ENCODE measurements at regions not wholly inside any gene's neighbourhood (a gene's known extent, or its start where the extent isn't known, plus 50 kb on each side); places are given as distances from the start of the nearest gene placed in this dataset.
A peak's percentile ranks its signal among the peaks of the same experiment; 100 is the strongest.

DNA sequence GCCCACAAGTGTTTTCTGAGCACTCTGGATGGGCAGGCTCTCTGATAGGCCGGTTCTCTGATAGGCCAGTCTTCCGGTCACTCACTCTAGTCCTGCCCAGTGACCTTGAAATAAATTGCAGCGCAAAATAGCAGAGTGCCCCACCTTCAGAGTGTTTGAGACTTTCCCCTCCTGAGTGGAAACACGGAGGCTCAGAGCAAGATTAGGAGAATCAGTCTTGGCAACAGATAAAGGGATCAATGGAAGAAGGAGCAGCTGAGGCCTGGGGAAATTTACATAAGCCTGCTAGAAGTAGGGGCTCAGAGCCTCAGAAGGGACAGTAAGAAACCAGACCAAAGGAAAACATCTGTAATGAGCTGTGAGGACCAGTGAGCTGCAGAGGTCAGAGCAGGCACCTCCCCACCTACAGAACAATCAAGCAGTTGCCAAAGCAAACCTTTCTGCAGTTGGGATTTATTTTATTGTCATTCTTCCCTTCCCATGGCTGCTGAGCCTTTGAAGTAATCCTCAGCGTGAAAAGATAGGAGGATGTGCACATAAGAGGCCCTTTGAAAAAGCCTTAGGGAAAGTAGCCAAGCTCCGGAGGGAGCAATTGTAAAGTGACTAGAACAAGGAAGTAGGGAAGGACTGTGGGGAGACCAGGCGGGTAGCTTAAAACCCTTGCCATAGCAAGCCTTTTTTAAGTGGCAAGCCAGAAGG is 89.1 kb upstream of the TSPAN5 start:
- no peak overlapping the region for H3K4me3 ChIP-seq
- 0 to 76% (median 55%) methylated on average over 1 to 5 of the region's 7 CpGs; no CpG with 5 or more reads in 2 of the 10 experiments for WGBS, 10 experiments
- peak in 6 of 8 experiments; percentile 57 to 77 (median 68) for ATAC-seq (replicated peaks in 6 of 8)
- in situ Hi-C loops (cut with MboI; ENCODE audit: low pct_unique_long_range_greater_than_20kb in 2 of 9, low sequenced_read_pairs in 9 of 9, unreplicated experiment in 9 of 9) = loop anchor here in 1 of 9 experiments (25.0 kb wide), 1 partner anchor 315 kb away; no protein-coding TSS in a partner anchor
- no peak overlapping the region for H3K27ac ChIP-seq
- H3K4me1 ChIP-seq (replicated peaks in 1 of 2) = peaks cover 10 to 11% of the 10 kb centered on the region in 2 donors

DNA sequence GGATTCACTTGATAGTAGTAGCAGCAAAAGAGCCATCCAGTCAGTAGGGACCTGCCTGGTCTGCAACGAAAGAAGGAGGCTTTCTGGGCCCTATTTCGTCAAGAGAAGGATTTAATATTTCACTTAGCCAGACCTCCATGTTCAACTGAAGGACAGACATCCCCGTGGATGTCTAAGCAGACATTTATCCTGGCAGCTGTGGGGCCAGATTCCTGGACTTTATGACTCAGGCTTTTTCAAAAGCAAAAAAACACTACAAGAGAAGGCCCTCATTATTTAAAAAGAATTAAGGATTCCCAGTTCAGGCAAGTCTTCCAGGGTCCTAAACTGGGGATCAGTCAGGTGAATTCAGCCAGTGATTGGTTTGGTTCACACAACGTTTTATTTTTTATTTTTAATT is 88.5 kb upstream of the TSPAN5 start:
- Histone ChIP-seq H3K4me3 (no peak overlapping the region), H3K4me1 (replicated peaks in 1 of 2) (peaks cover 10 to 11% of the 10 kb centered on the region in 2 donors), H3K27ac (no peak overlapping the region)
- 10 to 75% (median 68%) methylated on average over 1 to 4 of the region's 4 CpGs; no CpG with 5 or more reads in 2 of the 10 experiments for WGBS, 10 experiments
- in situ Hi-C loops (cut with MboI; ENCODE audit: low pct_unique_long_range_greater_than_20kb in 2 of 9, low sequenced_read_pairs in 9 of 9, unreplicated experiment in 9 of 9) = loop anchor here in 1 of 9 experiments (25.0 kb wide), 1 partner anchor 315 kb away; no protein-coding TSS in a partner anchor
- no peak for ATAC-seq (replicated peaks in 6 of 8)

DNA sequence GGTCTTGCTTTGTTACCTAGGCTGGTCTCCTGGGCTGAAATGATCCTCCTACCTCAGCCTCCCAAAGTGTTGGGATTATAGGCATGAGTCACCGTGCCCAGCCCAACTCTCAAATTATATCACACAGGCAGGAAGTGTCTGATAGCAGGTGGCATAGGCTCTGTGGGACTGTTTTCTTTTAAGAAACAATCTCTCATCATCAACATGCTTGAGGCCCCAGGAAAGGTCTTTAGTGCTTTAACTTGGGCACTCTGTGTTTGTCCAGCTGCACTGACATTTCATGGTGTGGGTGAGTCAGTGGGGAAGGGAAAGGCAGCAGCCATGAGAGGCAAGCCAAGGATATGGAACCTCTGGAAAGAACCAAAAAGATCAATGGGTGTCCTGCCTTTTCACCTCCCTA is 88.1 kb upstream of the TSPAN5 start:
- ATAC-seq (replicated peaks in 6 of 8) = peak in 1 of 8 experiments; percentile 23
- in situ Hi-C loops (cut with MboI; ENCODE audit: low pct_unique_long_range_greater_than_20kb in 2 of 9, low sequenced_read_pairs in 9 of 9, unreplicated experiment in 9 of 9) = loop anchor here in 1 of 9 experiments (25.0 kb wide), 1 partner anchor 316 kb away; no protein-coding TSS in a partner anchor
- Histone ChIP-seq H3K4me3 (no peak overlapping the region), H3K4me1 (replicated peaks in 1 of 2) (peaks cover 10 to 11% of the 10 kb centered on the region in 2 donors), H3K27ac (no peak overlapping the region)
- WGBS, 10 experiments = 80% methylated on average over 1 of the region's 1 CpG; no CpG with 5 or more reads in 8 of the 10 experiments

DNA sequence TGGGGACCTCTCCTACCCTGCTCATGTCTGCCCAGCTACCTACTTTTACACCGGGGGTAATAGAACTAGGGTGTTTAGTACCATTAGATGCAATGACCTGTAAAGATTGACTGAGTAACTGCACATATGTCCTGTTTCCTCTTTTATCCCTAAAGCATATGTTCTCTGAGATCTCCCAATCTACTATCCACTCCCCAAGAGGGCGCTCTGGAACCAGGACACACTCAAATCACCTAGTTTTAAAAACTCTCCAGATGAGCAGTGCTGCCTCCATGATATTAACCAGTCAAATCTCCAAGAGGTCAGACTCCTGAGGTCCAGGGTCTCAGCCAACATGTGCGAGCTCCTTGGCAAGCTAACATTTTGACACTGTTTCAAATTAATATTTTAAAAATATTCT is 87.0 kb upstream of the TSPAN5 start:
- Histone ChIP-seq H3K4me3 (no peak overlapping the region), H3K27ac (no peak overlapping the region), H3K4me1 (replicated peaks in 1 of 2) (peaks cover 10 to 11% of the 10 kb centered on the region in 2 donors)
- in situ Hi-C loops (cut with MboI; ENCODE audit: low pct_unique_long_range_greater_than_20kb in 2 of 9, low sequenced_read_pairs in 9 of 9, unreplicated experiment in 9 of 9) = loop anchor here in 1 of 9 experiments (25.0 kb wide), 1 partner anchor 317 kb away; no protein-coding TSS in a partner anchor
- WGBS, 10 experiments = 0 to 100% (median 46%) methylated on average over 1 to 3 of the region's 3 CpGs; no CpG with 5 or more reads in 3 of the 10 experiments
- peak in 2 of 8 experiments; percentile 33 to 72 for ATAC-seq (replicated peaks in 6 of 8)

DNA sequence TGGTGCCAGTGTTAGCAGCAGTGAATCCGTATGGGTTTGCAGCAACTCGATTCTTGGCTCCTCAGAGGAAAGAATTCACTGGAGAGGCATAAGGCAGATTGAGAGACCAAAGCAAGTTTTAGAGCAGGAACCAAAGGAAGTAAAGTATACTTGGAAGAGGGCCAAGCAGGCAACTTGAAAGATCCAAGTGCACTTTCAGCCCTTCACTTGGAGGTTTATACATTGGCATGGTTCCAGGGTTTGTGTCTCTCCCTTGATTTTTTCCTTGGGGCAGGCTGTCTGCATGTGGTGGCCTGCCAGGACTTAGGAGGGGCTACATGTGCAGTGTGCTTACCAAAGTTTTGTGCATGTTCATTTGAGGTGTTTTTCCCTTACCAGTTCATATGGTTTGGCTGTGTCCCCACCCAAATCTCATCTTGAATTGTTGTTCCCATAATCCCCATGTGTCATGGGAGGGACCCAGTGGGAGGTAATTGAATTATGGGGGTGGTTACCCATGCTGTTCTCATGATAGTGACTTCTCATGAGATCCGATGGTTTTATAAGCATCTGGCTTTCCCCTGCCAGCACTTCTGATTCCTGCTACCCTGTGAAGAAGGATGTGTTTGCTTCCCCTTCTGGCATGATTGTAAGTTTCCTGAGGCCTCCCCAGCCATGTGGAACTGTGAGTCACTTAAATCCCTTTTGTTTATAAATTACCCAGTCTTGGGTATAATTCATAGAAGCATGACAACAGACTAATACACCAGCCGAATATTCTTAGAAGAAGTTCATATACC is 86.2 kb upstream of the TSPAN5 start:
- 0 to 100% (median 90%) methylated on average over 1 to 3 of the region's 4 CpGs; no CpG with 5 or more reads in 4 of the 10 experiments for WGBS, 10 experiments
- Histone ChIP-seq H3K27ac (no peak overlapping the region), H3K4me3 (no peak overlapping the region), H3K4me1 (replicated peaks in 1 of 2) (peaks cover 10 to 11% of the 10 kb centered on the region in 2 donors)
- ATAC-seq (replicated peaks in 6 of 8) = peak in 1 of 8 experiments; percentile 50
- in situ Hi-C loops (cut with MboI; ENCODE audit: low pct_unique_long_range_greater_than_20kb in 2 of 9, low sequenced_read_pairs in 9 of 9, unreplicated experiment in 9 of 9) = loop anchor here in 1 of 9 experiments (25.0 kb wide), 1 partner anchor 318 kb away; no protein-coding TSS in a partner anchor

DNA sequence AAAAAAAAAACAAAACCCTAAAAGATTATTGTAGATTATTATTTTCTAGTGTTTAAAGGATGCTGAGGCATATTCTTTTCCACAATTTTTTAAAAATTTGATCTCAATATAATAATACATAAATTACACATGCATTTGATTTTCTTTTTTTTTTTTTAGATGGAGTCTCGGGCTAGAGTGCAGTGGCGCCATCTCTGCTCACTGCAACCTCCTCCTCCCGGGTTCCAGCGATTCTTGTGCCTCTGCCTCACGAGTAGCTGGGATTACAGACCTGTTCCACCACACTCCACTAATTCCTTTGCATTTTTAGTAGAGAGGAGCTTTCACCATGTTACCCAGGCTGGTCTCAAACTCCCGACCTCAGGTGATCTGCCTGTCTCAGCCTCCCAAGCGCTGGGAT is 83.5 kb upstream of the TSPAN5 start:
- peaks cover 1 to 2% of the 10 kb centered on the region in 2 donors for H3K4me1 ChIP-seq (replicated peaks in 1 of 2)
- H3K4me3 ChIP-seq = no peak overlapping the region
- ATAC-seq (replicated peaks in 6 of 8) = no peak
- in situ Hi-C loops (cut with MboI; ENCODE audit: low pct_unique_long_range_greater_than_20kb in 2 of 9, low sequenced_read_pairs in 9 of 9, unreplicated experiment in 9 of 9) = loop anchor here in 1 of 9 experiments (25.0 kb wide), 1 partner anchor 320 kb away; no protein-coding TSS in a partner anchor
- no peak overlapping the region for H3K27ac ChIP-seq
- WGBS, 10 experiments = 43 to 93% (median 71%) methylated on average over 3 to 7 of the region's 7 CpGs; no CpG with 5 or more reads in 2 of the 10 experiments

DNA sequence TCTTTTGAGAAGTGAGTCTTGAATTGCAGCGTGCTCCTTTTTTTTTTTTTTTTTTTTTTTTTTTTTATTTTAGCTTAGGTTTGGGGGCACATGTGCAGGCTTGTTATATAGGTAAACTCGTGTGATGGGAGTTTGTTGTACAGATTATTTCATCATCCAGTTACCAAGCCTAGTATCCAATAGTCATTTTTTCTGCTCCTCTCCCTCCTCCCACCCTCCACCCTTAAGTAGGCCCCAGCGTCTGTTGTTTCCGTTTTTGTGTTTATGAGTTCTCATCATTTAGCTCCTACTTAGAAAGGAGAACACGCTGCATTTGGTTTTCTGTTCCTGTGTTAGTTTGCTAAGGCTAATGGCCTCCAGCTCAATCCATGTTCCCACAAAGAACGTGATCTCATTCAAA is 81.3 kb upstream of the TSPAN5 start:
- Histone ChIP-seq H3K27ac (no peak overlapping the region), H3K4me1 (replicated peaks in 1 of 2) (no peaks in the 10 kb centered on the region), H3K4me3 (no peak overlapping the region)
- ATAC-seq (replicated peaks in 6 of 8) = no peak
- in situ Hi-C loops (cut with MboI; ENCODE audit: low pct_unique_long_range_greater_than_20kb in 2 of 9, low sequenced_read_pairs in 9 of 9, unreplicated experiment in 9 of 9) = loop anchor here in 1 of 9 experiments (25.0 kb wide), 1 partner anchor 323 kb away; no protein-coding TSS in a partner anchor
- WGBS, 10 experiments = 14 to 86% (median 55%) methylated on average over 1 to 6 of the region's 6 CpGs

DNA sequence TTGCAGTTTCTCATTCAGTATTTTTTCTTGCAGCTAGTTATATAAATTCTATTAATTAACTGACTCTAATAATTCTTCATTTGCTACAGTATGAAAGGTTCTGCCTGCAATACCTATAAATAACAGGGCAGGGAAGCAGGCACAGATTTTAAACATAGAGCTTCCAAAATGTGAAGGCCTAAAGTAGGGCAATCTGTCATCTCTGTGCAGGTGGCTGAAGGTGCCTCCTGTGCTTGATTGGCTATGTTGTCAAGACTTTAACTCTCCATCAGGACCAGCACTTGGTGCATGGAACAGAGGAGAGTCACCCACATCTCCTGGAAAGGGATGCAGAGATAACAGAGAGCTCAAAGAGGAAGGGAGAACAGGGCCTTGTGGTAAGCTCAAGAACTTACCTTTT is 75.2 kb upstream of the TSPAN5 start:
- in situ Hi-C loops (cut with MboI; ENCODE audit: low pct_unique_long_range_greater_than_20kb in 2 of 9, low sequenced_read_pairs in 9 of 9, unreplicated experiment in 9 of 9) = loop anchor here in 1 of 9 experiments (25.0 kb wide), 1 partner anchor 329 kb away; no protein-coding TSS in a partner anchor
- Histone ChIP-seq H3K4me3 (no peak overlapping the region), H3K27ac (no peak overlapping the region), H3K4me1 (replicated peaks in 1 of 2) (no peaks in the 10 kb centered on the region)
- ATAC-seq (replicated peaks in 6 of 8) = no peak

DNA sequence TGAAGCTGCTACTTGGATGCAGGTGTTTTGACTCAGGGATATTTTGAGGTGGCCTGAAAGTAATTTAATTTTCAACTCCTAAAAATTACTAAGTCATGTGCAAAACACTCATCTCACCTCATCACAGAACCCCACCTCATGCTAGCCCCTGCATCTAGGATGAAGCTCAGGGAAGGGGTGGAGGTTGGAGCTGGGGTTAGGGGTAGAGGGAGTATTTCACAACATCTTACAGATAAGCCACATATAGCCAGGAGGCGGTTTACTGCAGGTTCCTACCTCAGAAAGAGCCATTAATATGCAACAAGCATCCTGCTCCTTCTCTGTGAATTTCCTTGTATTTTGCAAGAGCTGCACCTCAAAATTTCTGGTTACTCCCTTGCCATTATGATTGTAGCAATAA is 70.5 kb upstream of the TSPAN5 start:
- Histone ChIP-seq H3K4me3 (no peak overlapping the region), H3K27ac (no peak overlapping the region), H3K4me1 (replicated peaks in 1 of 2) (no peaks in the 10 kb centered on the region)
- in situ Hi-C loops (cut with MboI; ENCODE audit: low pct_unique_long_range_greater_than_20kb in 2 of 9, low sequenced_read_pairs in 9 of 9, unreplicated experiment in 9 of 9) = loop anchor here in 1 of 9 experiments (25.0 kb wide), 1 partner anchor 333 kb away; no protein-coding TSS in a partner anchor
- ATAC-seq (replicated peaks in 6 of 8) = no peak
- WGBS, 10 experiments = 0 to 80% (median 48%) methylated on average over 1 of the region's 1 CpG; no CpG with 5 or more reads in 6 of the 10 experiments

DNA sequence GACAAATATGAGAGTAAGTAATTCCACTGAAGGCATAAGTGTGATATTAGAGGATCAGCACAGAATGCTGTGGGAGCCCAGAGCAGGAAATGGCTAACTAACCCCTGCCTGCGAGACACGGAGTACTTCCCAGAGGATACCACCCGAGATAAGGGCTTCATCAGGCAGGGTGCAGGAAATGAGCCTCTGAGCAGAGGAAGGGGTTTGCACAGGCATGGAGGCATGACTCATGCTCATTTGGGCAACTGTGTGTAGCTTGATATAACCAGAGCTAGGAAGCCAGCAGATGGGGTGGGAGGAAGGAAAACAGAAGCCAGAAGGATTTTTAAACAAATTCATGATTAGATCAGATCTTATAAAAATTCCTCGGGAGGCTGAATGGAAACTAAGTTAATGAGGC is 70.0 kb upstream of the TSPAN5 start:
- Histone ChIP-seq H3K4me3 (no peak overlapping the region), H3K4me1 (replicated peaks in 1 of 2) (no peaks in the 10 kb centered on the region), H3K27ac (no peak overlapping the region)
- ATAC-seq (replicated peaks in 6 of 8) = peak in 4 of 8 experiments; percentile 20 to 61 (median 40)
- WGBS, 10 experiments = 12 to 85% (median 76%) methylated on average over 1 to 4 of the region's 4 CpGs; no CpG with 5 or more reads in 2 of the 10 experiments
- in situ Hi-C loops (cut with MboI; ENCODE audit: low pct_unique_long_range_greater_than_20kb in 2 of 9, low sequenced_read_pairs in 9 of 9, unreplicated experiment in 9 of 9) = loop anchor here in 1 of 9 experiments (25.0 kb wide), 1 partner anchor 334 kb away; no protein-coding TSS in a partner anchor

DNA sequence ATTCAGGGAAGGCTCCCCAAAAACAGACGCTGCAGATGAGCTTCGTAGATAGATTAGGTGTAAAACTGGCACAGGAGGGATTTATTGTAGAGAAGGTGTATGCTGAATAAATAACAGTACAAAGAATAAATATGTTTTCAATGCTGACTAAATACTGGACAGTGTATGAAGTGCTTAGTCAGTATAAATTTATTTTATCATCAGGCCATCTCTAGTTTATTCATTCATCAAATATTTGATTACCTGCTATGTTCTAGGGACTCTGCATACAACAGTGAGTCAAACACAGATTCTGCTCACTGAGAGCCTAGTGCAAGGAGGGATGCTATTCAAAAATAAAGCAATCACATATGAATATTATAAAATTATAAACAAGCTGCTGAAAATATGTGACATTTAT is 63.6 kb upstream of the TSPAN5 start:
- Histone ChIP-seq H3K4me3 (no peak overlapping the region), H3K4me1 (replicated peaks in 1 of 2) (peaks cover 0 to 6% of the 10 kb centered on the region in 2 donors), H3K27ac (no peak overlapping the region)
- WGBS, 10 experiments = 60 to 100% (median 87%) methylated on average over 1 to 2 of the region's 2 CpGs; no CpG with 5 or more reads in 2 of the 10 experiments
- no peak for ATAC-seq (replicated peaks in 6 of 8)
- in situ Hi-C loops (cut with MboI; ENCODE audit: low pct_unique_long_range_greater_than_20kb in 2 of 9, low sequenced_read_pairs in 9 of 9, unreplicated experiment in 9 of 9) = no loop called here

DNA sequence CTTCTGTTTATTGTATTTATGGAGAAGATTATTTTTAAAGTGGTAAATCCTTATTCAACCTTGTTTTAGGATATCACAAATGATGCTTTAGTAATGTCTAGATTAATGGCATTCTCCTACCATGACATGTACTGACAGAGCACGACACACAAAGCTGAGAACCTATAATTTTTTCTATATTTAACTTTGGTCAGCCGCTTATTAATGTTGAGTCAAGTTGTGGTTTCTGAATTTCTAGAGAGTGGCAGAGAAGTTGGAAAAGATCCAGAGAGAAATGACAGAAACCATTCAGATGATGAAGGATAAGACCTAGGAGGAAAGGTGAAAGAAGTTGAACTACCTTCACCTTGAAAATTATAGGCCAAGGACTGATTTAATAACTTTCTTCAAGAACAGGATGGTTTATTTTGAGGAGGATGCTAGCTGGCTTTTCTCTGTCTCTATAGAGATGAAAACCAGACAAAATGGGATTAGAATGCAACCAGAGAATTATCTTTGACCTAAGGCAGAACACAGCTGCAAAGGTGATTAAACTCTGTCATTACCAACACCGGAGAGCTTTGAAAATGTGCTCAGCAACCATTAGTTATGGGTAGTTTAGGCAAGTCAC is 62.6 kb upstream of the TSPAN5 start:
- peaks cover 0 to 11% of the 10 kb centered on the region in 2 donors for H3K4me1 ChIP-seq (replicated peaks in 1 of 2)
- in situ Hi-C loops (cut with MboI; ENCODE audit: low pct_unique_long_range_greater_than_20kb in 2 of 9, low sequenced_read_pairs in 9 of 9, unreplicated experiment in 9 of 9) = no loop called here
- no peak overlapping the region for H3K27ac ChIP-seq
- no peak overlapping the region for H3K4me3 ChIP-seq
- WGBS, 10 experiments = 6 to 92% (median 61%) methylated on average over 1 to 3 of the region's 3 CpGs
- no peak for ATAC-seq (replicated peaks in 6 of 8)
